ENCODE measurements at regions not wholly inside any gene's neighbourhood (a gene's known extent, or its start where the extent isn't known, plus 50 kb on each side); places are given as distances from the start of the nearest gene placed in this dataset.
A peak's percentile ranks its signal among the peaks of the same experiment; 100 is the strongest.

- peaks cover 0 to 70% (median 33%) of the 10 kb centered on the region in 4 donors for H3K4me1 ChIP-seq
- H3K27ac ChIP-seq, result no peak overlapping the region
- H3K9me3 ChIP-seq, result no peaks in the 10 kb centered on the region
- intact Hi-C loops (cut with DNase I; ENCODE audit: low total_unique reads), result loop anchor here (10.0 kb wide), 1 partner anchor 193 kb away; no protein-coding TSS in a partner anchor
- H3K27me3 ChIP-seq, result no peaks in the 10 kb centered on the region
- no peaks in the 10 kb centered on the region for H3K36me3 ChIP-seq
- peak in 1 of 2 donors; percentile 24 for DNase-seq
- TF ChIP-seq CTCF (IDR thresholded peaks at IDR 0.05), result no peak
- H3K4me3 ChIP-seq, result no peak overlapping the region
These were observed 138.8 kb upstream of the TNR start for GRCh38 chr1:175882192-175882591.

GRCh38 chr1:175881246-175881976, 138.0 kb upstream of the TNR start:
- Histone ChIP-seq H3K9me3 (no peaks in the 10 kb centered on the region), H3K4me1 (peaks cover 0 to 72% (median 36%) of the 10 kb centered on the region in 4 donors), H3K36me3 (no peaks in the 10 kb centered on the region), H3K27ac (peak overlapping the region in 1 of 2 donors; percentile 84), H3K27me3 (no peaks in the 10 kb centered on the region), H3K4me3 (no peak overlapping the region)
- no peak for TF ChIP-seq CTCF (IDR thresholded peaks at IDR 0.05)
- intact Hi-C loops (cut with DNase I; ENCODE audit: low total_unique reads), result loop anchor here (10.0 kb wide), 1 partner anchor 193 kb away; no protein-coding TSS in a partner anchor
- DNase-seq, result no peak

GRCh38 chr1:175878775-175879174, 135.4 kb upstream of the TNR start:
- intact Hi-C loops (cut with DNase I; ENCODE audit: low total_unique reads), result no loop called here
- Histone ChIP-seq H3K27ac (peak overlapping the region; percentile 84), H3K27me3 (no peaks in the 10 kb centered on the region), H3K36me3 (no peaks in the 10 kb centered on the region), H3K4me3 (peak overlapping the region in 1 of 2 donors; percentile 34), H3K4me1 (peaks cover 0 to 46% (median 22%) of the 10 kb centered on the region in 4 donors), H3K9me3 (no peaks in the 10 kb centered on the region)
- no peak for TF ChIP-seq CTCF (IDR thresholded peaks at IDR 0.05)
- DNase-seq, result no peak

GRCh38 chr1:175877939-175878737, 134.7 kb upstream of the TNR start:
- Histone ChIP-seq H3K4me1 (peaks cover 0 to 43% (median 22%) of the 10 kb centered on the region in 4 donors), H3K4me3 (peak overlapping the region; percentile 15 to 34), H3K9me3 (no peaks in the 10 kb centered on the region), H3K27me3 (no peaks in the 10 kb centered on the region), H3K27ac (peak overlapping the region; percentile 84), H3K36me3 (no peaks in the 10 kb centered on the region)
- TF ChIP-seq CTCF (IDR thresholded peaks at IDR 0.05), result peak in 1 of 2 experiments; percentile 27
- intact Hi-C loops (cut with DNase I; ENCODE audit: low total_unique reads), result no loop called here
- DNase-seq, result peak; percentile 69 to 94

- Histone ChIP-seq H3K9me3 (no peaks in the 10 kb centered on the region), H3K4me1 (peaks cover 0 to 44% (median 20%) of the 10 kb centered on the region in 4 donors), H3K27ac (peak overlapping the region in 1 of 2 donors; percentile 84), H3K36me3 (no peaks in the 10 kb centered on the region), H3K4me3 (no peak overlapping the region), H3K27me3 (no peaks in the 10 kb centered on the region)
- intact Hi-C loops (cut with DNase I; ENCODE audit: low total_unique reads), result no loop called here
- no peak for TF ChIP-seq CTCF (IDR thresholded peaks at IDR 0.05)
- DNase-seq, result no peak
These were observed 132.2 kb upstream of the TNR start for GRCh38 chr1:175875556-175875955.
